ENCODE measurements at regions not wholly inside any gene's neighbourhood (a gene's known extent, or its start where the extent isn't known, plus 50 kb on each side); places are given as distances from the start of the nearest gene placed in this dataset.
"Not testable (repeated sequence)": the region's sequence is repeated elsewhere in the genome, so short reads cannot be mapped to it uniquely, and the experiment has no call there.

DNA sequence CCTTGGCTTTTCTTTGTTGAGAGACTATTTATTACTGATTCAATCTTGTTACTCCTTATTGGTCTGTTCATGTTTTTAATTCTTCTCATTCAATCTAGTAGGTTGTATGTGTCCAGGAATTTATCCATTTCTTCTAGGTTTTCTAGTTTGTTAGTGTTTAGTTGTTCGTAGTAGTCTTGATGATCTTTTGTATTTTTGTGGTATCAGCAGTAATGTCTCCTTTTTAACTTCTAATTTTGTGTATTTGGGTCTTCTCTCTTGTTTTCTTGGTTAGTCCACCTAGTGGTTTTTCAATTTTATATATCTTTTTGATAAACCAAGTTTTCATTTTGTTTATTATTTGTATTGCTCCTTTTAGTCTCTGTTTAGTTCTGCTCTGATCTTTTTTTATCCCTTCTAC lies 546.9 kb upstream of the TPK1 start:
- H3K27ac ChIP-seq: no peak overlapping the region
- no peaks in the 10 kb centered on the region for H3K27me3 ChIP-seq
- no peak for TF ChIP-seq CTCF (IDR thresholded peaks at IDR 0.05)
- no peak overlapping the region for H3K4me3 ChIP-seq
- H3K9me3 ChIP-seq: peaks cover 0 to 40% (median 18%) of the 10 kb centered on the region in 11 donors
- H3K36me3 ChIP-seq: no peaks in the 10 kb centered on the region
- no peak for DNase-seq
- no peaks in the 10 kb centered on the region for H3K4me1 ChIP-seq
- no peak for ATAC-seq
- 70 to 76% methylated on average over 1 of the region's 1 CpG for WGBS, 2 donors
- intact Hi-C loops (cut with DNase I): no loop called here

GRCh38 chr7:145378197-145378596 lies 542.3 kb upstream of the TPK1 start:
- Histone ChIP-seq H3K27ac (no peak overlapping the region), H3K4me1 (no peaks in the 10 kb centered on the region), H3K9me3 (peaks cover 0 to 12% (median 0%) of the 10 kb centered on the region in 11 donors), H3K27me3 (no peaks in the 10 kb centered on the region), H3K36me3 (no peaks in the 10 kb centered on the region), H3K4me3 (no peak overlapping the region)
- TF ChIP-seq CTCF (IDR thresholded peaks at IDR 0.05): no peak
- intact Hi-C loops (cut with DNase I): loop anchor here in 1 of 10 donors (10.0 kb wide), 1 partner anchor 383 kb away; no protein-coding TSS in a partner anchor
- ATAC-seq (no peak), DNase-seq (no peak)
- 66 to 74% methylated on average over 2 of the region's 2 CpGs for WGBS, 2 donors

GRCh38 chr7:145360511-145361100 lies 524.8 kb upstream of the TPK1 start:
- no peak overlapping the region for H3K27ac ChIP-seq
- H3K9me3 ChIP-seq: peaks cover 0 to 23% (median 0%) of the 10 kb centered on the region in 11 donors
- no peaks in the 10 kb centered on the region for H3K4me1 ChIP-seq
- 90 to 95% methylated on average over 45 to 47 of the region's 47 CpGs for WGBS, 2 donors
- no peak for TF ChIP-seq CTCF (IDR thresholded peaks at IDR 0.05)
- no peak overlapping the region for H3K4me3 ChIP-seq
- H3K27me3 ChIP-seq: no peaks in the 10 kb centered on the region
- ATAC-seq: no peak
- H3K36me3 ChIP-seq: no peaks in the 10 kb centered on the region
- intact Hi-C loops (cut with DNase I): no loop called here
- DNase-seq: no peak

- 85 to 89% methylated on average over 3 of the region's 3 CpGs for WGBS, 2 donors
- Histone ChIP-seq H3K27me3 (no peaks in the 10 kb centered on the region), H3K36me3 (no peaks in the 10 kb centered on the region), H3K9me3 (peaks cover 0 to 54% (median 6%) of the 10 kb centered on the region in 11 donors), H3K4me3 (no peak overlapping the region), H3K27ac (no peak overlapping the region), H3K4me1 (no peaks in the 10 kb centered on the region)
- intact Hi-C loops (cut with DNase I): no loop called here
- ATAC-seq (no peak), DNase-seq (no peak)
- TF ChIP-seq CTCF (IDR thresholded peaks at IDR 0.05): no peak
Measured at GRCh38 chr7:145350334-145350733, 514.5 kb upstream of the TPK1 start.

- ATAC-seq; H3K36me3 ChIP-seq; DNase-seq; intact Hi-C loops (cut with DNase I); H3K4me3 ChIP-seq; H3K4me1 ChIP-seq; H3K27ac ChIP-seq; H3K27me3 ChIP-seq: not testable (repeated sequence)
- peaks cover 0 to 61% (median 6%) of the 10 kb centered on the region in 11 donors for H3K9me3 ChIP-seq
Measured at GRCh38 chr7:145349452-145349851, 513.6 kb upstream of the TPK1 start.

Measured in heart right ventricle (tissue), 16 donors.